HCT116 (cell line): ENCODE measurements at regions not wholly inside any gene's neighbourhood (a gene's known extent, or its start where the extent isn't known, plus 50 kb on each side); places are given as distances from the start of the nearest gene placed in this dataset.

ENCODE experiments used
- CBX3 ChIP-seq: IDR thresholded peaks from 2 replicates; pipeline ENCODE4 v1.6.1; 2012; ENCODE audit warnings: low read depth
- EZH2phosphoT487 ChIP-seq: fragments of 200-600 bp; IDR thresholded peaks from 2 replicates; pipeline ENCODE4 v1.6.1; 2018; ENCODE audit warnings: antibody characterized with exemption, borderline replicate concordance
- POLR2AphosphoS5 ChIP-seq: IDR thresholded peaks from 2 replicates; pipeline ENCODE4 v1.6.1; 2011; ENCODE audit warnings: mild to moderate bottlenecking, low read depth, low read length, moderate library complexity
- SP1 ChIP-seq: IDR thresholded peaks from 2 replicates; pipeline ENCODE4 v1.6.1; 2012; ENCODE audit warnings: low read depth
- TCF7L2 ChIP-seq: IDR thresholded peaks from 2 replicates; pipeline ENCODE4 v1.7.0; 2011; ENCODE audit warnings: borderline replicate concordance, inconsistent platforms; ENCODE audit not compliant: insufficient read depth, insufficient read length; ENCODE audit errors: extremely low read depth
- TF ChIP-seq, protein P1 (sequence below), 3 experiments: fragments of 200-600 bp in 1 of 3; sonication (generic) in 1 of 3; IDR thresholded peaks in 2 of 3; conservative IDR thresholded peaks in 1 of 3; 2 replicates each; pipeline ENCODE4 v1.5.1; 2012 to 2017; ENCODE audit warnings: low read depth in 2 of 3, low read length in 2 of 3, antibody characterized with exemption in 1 of 3, borderline replicate concordance in 1 of 3, control low read depth in 1 of 3, mild to moderate bottlenecking in 1 of 3, mixed read lengths in 1 of 3, mixed run types in 1 of 3, moderate library complexity in 1 of 3; ENCODE audit not compliant: insufficient read depth in 1 of 3

DNA sequence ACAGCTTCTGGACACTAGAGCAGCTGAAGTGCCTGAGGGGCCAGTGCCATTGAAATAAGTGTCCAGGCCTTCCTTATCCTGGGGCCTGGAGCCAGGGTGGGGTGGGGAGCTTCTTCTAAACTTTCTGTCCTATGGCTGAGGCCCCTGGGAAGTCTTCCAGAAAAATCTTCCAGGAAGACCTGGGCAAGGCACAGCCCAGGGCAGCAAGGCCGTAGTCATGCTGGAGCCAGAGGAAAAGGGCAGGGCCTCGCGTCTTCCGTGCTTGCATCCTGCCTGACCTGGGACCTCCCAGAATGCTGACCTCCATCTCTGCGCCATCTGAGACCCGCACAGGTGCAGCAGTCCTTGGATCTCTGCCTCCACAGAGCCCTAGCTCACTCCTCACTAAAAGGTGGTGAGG, 96.7 kb upstream of the SLC44A3 start:
- TF ChIP-seq TCF7L2 (no peak), POLR2AphosphoS5 (no peak), EZH2phosphoT487 (no peak), SP1 (no peak), CBX3 (no peak)
- TF ChIP-seq, protein P1, sequence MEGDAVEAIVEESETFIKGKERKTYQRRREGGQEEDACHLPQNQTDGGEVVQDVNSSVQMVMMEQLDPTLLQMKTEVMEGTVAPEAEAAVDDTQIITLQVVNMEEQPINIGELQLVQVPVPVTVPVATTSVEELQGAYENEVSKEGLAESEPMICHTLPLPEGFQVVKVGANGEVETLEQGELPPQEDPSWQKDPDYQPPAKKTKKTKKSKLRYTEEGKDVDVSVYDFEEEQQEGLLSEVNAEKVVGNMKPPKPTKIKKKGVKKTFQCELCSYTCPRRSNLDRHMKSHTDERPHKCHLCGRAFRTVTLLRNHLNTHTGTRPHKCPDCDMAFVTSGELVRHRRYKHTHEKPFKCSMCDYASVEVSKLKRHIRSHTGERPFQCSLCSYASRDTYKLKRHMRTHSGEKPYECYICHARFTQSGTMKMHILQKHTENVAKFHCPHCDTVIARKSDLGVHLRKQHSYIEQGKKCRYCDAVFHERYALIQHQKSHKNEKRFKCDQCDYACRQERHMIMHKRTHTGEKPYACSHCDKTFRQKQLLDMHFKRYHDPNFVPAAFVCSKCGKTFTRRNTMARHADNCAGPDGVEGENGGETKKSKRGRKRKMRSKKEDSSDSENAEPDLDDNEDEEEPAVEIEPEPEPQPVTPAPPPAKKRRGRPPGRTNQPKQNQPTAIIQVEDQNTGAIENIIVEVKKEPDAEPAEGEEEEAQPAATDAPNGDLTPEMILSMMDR (IDR thresholded peaks at IDR 0.05 in 2 of 3, conservative IDR thresholded peaks at IDR 0.05 in 1 of 3; ENCODE audit: borderline replicate concordance in 1 of 3, insufficient read depth in 1 of 3, low read depth in 2 of 3, low read length in 2 of 3): no peak
